Osteocyte (in vitro differentiated cells): ENCODE measurements at regions not wholly inside any gene's neighbourhood (a gene's known extent, or its start where the extent isn't known, plus 50 kb on each side); places are given as distances from the start of the nearest gene placed in this dataset.

ENCODE experiments used
- DNase-seq: peaks from one replicate; pipeline ENCODE4 v3.0.0; 2021; ENCODE audit warnings: mixed read lengths; ENCODE audit not compliant: unreplicated experiment; ENCODE audit errors: extremely low spot score
- H3K27ac Mint-ChIP-seq: one replicate; pipeline ENCODE4 v1.8.0; 2021; ENCODE audit warnings: mild to moderate bottlenecking, mixed read lengths; ENCODE audit not compliant: unreplicated experiment
- H3K27me3 Mint-ChIP-seq: one replicate; pipeline ENCODE4 v1.8.0; 2021; ENCODE audit warnings: mixed read lengths; ENCODE audit not compliant: unreplicated experiment
- H3K36me3 Mint-ChIP-seq: one replicate; pipeline ENCODE4 v1.8.0; 2021; ENCODE audit warnings: mixed read lengths; ENCODE audit not compliant: unreplicated experiment
- H3K4me1 Mint-ChIP-seq: one replicate; pipeline ENCODE4 v1.8.0; 2021; ENCODE audit warnings: mixed read lengths; ENCODE audit not compliant: unreplicated experiment
- H3K4me3 Mint-ChIP-seq: one replicate; pipeline ENCODE4 v1.8.0; 2021; ENCODE audit warnings: mild to moderate bottlenecking, moderate library complexity, mixed read lengths; ENCODE audit not compliant: unreplicated experiment
- H3K9me3 Mint-ChIP-seq: one replicate; pipeline ENCODE4 v1.8.0; 2021; ENCODE audit warnings: mixed read lengths; ENCODE audit not compliant: unreplicated experiment
- TF ChIP-seq, protein P1 (sequence below): fragments of 200-600 bp; sonication (generic); IDR thresholded peaks from 2 replicates; pipeline ENCODE4 v1.5.0; 2021; ENCODE audit warnings: antibody characterized with exemption, mild to moderate bottlenecking, moderate library complexity

DNA sequence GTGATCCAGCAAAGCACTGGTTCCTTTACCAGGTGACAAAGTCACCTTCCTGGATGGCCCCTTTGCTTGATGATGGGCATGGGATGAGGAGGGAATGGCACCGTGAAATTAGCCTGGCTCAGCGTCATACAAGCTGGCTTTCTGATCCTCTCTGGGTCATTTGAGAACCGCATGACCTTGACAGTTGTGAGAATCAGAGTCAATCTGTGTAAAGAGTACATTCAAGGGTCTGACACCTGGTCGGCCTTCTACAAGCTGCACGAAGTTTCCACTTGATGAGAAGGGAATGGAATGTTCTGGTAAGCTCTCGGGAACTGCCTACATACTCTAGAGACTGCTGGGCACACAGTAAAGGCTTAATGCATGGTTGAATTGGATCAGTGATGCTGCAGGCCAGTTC is 319.8 kb upstream of the TLE3 start:
- H3K9me3 Mint-ChIP-seq, result no peaks in the 10 kb centered on the region
- no peaks in the 10 kb centered on the region for H3K36me3 Mint-ChIP-seq
- no peaks in the 10 kb centered on the region for H3K4me1 Mint-ChIP-seq
- no peak overlapping the region for H3K4me3 Mint-ChIP-seq
- H3K27me3 Mint-ChIP-seq, result peaks cover 75% of the 10 kb centered on the region
- DNase-seq, result no peak
- TF ChIP-seq, protein P1, sequence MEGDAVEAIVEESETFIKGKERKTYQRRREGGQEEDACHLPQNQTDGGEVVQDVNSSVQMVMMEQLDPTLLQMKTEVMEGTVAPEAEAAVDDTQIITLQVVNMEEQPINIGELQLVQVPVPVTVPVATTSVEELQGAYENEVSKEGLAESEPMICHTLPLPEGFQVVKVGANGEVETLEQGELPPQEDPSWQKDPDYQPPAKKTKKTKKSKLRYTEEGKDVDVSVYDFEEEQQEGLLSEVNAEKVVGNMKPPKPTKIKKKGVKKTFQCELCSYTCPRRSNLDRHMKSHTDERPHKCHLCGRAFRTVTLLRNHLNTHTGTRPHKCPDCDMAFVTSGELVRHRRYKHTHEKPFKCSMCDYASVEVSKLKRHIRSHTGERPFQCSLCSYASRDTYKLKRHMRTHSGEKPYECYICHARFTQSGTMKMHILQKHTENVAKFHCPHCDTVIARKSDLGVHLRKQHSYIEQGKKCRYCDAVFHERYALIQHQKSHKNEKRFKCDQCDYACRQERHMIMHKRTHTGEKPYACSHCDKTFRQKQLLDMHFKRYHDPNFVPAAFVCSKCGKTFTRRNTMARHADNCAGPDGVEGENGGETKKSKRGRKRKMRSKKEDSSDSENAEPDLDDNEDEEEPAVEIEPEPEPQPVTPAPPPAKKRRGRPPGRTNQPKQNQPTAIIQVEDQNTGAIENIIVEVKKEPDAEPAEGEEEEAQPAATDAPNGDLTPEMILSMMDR, result no peak
- H3K27ac Mint-ChIP-seq, result no peak overlapping the region

DNA sequence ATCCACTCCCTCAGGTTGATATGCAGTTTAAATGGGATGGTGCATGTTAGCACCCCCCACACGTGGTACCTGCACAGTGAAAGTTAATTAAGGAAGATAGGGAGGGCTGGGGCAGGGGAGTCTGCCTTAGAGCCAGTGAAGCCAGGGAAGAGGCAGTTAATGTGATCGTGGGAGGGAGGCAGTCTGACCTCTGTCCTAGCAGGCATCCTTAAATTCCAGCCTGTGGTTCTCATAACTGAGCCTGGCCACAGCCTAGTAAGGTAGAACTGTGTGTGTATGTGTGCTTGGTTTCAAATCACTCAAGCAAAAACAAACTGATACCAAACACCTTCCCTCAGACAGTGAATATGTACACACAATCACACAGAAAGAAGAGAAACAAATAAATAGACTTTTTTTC is 319.1 kb upstream of the TLE3 start:
- no peaks in the 10 kb centered on the region for H3K4me1 Mint-ChIP-seq
- H3K27me3 Mint-ChIP-seq, result peaks cover 71% of the 10 kb centered on the region
- TF ChIP-seq, protein P1, result no peak
- H3K9me3 Mint-ChIP-seq, result no peaks in the 10 kb centered on the region
- H3K36me3 Mint-ChIP-seq, result no peaks in the 10 kb centered on the region
- DNase-seq, result no peak
- no peak overlapping the region for H3K4me3 Mint-ChIP-seq
- H3K27ac Mint-ChIP-seq, result no peak overlapping the region

- H3K4me1 Mint-ChIP-seq, result no peaks in the 10 kb centered on the region
- H3K4me3 Mint-ChIP-seq, result no peak overlapping the region
- H3K9me3 Mint-ChIP-seq, result no peaks in the 10 kb centered on the region
- TF ChIP-seq, protein P1, result no peak
- no peak overlapping the region for H3K27ac Mint-ChIP-seq
- H3K27me3 Mint-ChIP-seq, result peaks cover 70% of the 10 kb centered on the region
- DNase-seq, result no peak
- H3K36me3 Mint-ChIP-seq, result no peaks in the 10 kb centered on the region
Observed at GRCh38 chr15:70415398-70415797, 317.7 kb upstream of the TLE3 start.

- TF ChIP-seq, protein P1, result no peak
- Mint-ChIP-seq H3K27ac (no peak overlapping the region), H3K9me3 (no peaks in the 10 kb centered on the region), H3K4me3 (no peak overlapping the region), H3K4me1 (no peaks in the 10 kb centered on the region), H3K27me3 (peaks cover 68% of the 10 kb centered on the region), H3K36me3 (no peaks in the 10 kb centered on the region)
- no peak for DNase-seq
Observed at GRCh38 chr15:70414626-70415025, 316.9 kb upstream of the TLE3 start.

- peaks cover 63% of the 10 kb centered on the region for H3K27me3 Mint-ChIP-seq
- no peak for DNase-seq
- TF ChIP-seq, protein P1, result no peak
- H3K4me1 Mint-ChIP-seq, result no peaks in the 10 kb centered on the region
- H3K36me3 Mint-ChIP-seq, result no peaks in the 10 kb centered on the region
- H3K4me3 Mint-ChIP-seq, result no peak overlapping the region
- no peak overlapping the region for H3K27ac Mint-ChIP-seq
- H3K9me3 Mint-ChIP-seq, result peaks cover 8% of the 10 kb centered on the region
Observed at GRCh38 chr15:70412794-70413193, 315.1 kb upstream of the TLE3 start.
